ENCODE measurements at regions not wholly inside any gene's neighbourhood (a gene's known extent, or its start where the extent isn't known, plus 50 kb on each side); places are given as distances from the start of the nearest gene placed in this dataset.

DNA sequence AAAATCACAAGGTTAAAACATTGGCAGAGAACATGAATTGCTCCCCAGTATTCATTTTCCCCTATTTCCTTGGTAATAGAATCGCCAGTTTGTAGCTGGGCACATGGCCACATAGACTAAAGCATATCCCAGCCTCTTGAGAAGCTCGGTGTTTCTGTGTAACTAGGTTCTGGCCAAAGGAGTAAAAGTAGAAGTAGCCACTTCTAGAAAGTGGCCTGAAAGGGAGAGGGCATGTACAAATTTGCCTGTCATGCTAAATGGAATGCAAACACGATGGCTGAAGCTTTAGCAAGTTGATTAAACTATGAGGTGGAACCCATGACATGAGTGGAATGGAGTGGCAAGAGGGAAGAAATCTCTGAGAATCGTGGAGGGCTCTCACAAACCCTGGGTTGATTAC lies 173.7 kb upstream of the EGLN3 start:
- no peak for DNase-seq
- Histone ChIP-seq H3K27me3 (ENCODE audit: insufficient read depth, low read depth) (no peaks in the 10 kb centered on the region), H3F3A (ENCODE audit: insufficient read depth, low read depth) (no peaks in the 10 kb centered on the region), H2AFZ (no peak overlapping the region), H3K4me2 (no peak overlapping the region), H3K27ac (no peak overlapping the region), H3K9me3 (ENCODE audit: insufficient read depth, low read depth) (no peaks in the 10 kb centered on the region), H3K9me2 (ENCODE audit: insufficient read depth) (no peaks in the 10 kb centered on the region), H3K79me2 (ENCODE audit: low read depth) (no peaks in the 10 kb centered on the region), H4K20me1 (ENCODE audit: insufficient read depth) (no peaks in the 10 kb centered on the region), H3K4me3 (no peak overlapping the region), H3K36me3 (ENCODE audit: low read depth) (no peaks in the 10 kb centered on the region), H3K4me1 (replicated peaks; ENCODE audit: insufficient read depth) (no peaks in the 10 kb centered on the region)
- ChIA-PET CTCF (no interaction called here), POLR2A (ENCODE audit: unreplicated experiment) (no interaction called here)
- no TSS peak for BruUV-seq (replicated peaks)
- TF ChIP-seq EZH2 (IDR thresholded peaks at IDR 0.05; ENCODE audit: low read depth): no peak
- TF ChIP-seq, protein P1, sequence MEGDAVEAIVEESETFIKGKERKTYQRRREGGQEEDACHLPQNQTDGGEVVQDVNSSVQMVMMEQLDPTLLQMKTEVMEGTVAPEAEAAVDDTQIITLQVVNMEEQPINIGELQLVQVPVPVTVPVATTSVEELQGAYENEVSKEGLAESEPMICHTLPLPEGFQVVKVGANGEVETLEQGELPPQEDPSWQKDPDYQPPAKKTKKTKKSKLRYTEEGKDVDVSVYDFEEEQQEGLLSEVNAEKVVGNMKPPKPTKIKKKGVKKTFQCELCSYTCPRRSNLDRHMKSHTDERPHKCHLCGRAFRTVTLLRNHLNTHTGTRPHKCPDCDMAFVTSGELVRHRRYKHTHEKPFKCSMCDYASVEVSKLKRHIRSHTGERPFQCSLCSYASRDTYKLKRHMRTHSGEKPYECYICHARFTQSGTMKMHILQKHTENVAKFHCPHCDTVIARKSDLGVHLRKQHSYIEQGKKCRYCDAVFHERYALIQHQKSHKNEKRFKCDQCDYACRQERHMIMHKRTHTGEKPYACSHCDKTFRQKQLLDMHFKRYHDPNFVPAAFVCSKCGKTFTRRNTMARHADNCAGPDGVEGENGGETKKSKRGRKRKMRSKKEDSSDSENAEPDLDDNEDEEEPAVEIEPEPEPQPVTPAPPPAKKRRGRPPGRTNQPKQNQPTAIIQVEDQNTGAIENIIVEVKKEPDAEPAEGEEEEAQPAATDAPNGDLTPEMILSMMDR (conservative IDR thresholded peaks at IDR 0.05): no peak
- intact Hi-C loops (cut with micrococcal nuclease; ENCODE audit: unreplicated experiment): no loop called here

DNA sequence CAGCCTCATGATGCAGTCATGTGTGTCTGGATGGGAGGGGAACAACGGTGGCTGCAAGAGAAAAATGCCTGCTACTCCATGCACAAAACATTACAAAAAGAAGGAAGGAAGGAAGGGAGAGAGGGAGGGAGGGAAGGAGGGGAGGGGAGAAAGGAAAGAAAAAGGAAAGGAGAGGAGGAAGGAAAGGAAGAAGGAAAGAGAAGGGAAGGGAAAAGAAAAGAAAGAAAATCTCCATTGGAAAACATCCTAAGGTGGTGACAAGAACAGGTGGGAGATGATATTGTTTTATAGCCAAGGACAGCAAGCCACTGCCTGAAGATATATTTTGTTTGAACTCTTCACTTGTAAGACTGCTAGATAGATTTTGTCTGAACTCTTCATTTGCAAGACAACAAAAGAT lies 171.8 kb upstream of the EGLN3 start:
- no peaks in the 10 kb centered on the region for H3K36me3 ChIP-seq (ENCODE audit: low read depth)
- H3K79me2 ChIP-seq (ENCODE audit: low read depth): no peaks in the 10 kb centered on the region
- H3K4me3 ChIP-seq: no peak overlapping the region
- no peaks in the 10 kb centered on the region for H3F3A ChIP-seq (ENCODE audit: insufficient read depth, low read depth)
- CTCF ChIA-PET: no interaction called here
- BruUV-seq (replicated peaks): no TSS peak
- H3K4me2 ChIP-seq: no peak overlapping the region
- intact Hi-C loops (cut with micrococcal nuclease; ENCODE audit: unreplicated experiment): no loop called here
- H4K20me1 ChIP-seq (ENCODE audit: insufficient read depth): no peaks in the 10 kb centered on the region
- TF ChIP-seq EZH2 (IDR thresholded peaks at IDR 0.05; ENCODE audit: low read depth): no peak
- TF ChIP-seq, protein P1 (conservative IDR thresholded peaks at IDR 0.05): no peak
- POLR2A ChIA-PET (ENCODE audit: unreplicated experiment): no interaction called here
- DNase-seq: no peak
- H3K4me1 ChIP-seq (replicated peaks; ENCODE audit: insufficient read depth): no peaks in the 10 kb centered on the region
- no peak overlapping the region for H2AFZ ChIP-seq
- H3K9me3 ChIP-seq (ENCODE audit: insufficient read depth, low read depth): no peaks in the 10 kb centered on the region
- H3K27me3 ChIP-seq (ENCODE audit: insufficient read depth, low read depth): no peaks in the 10 kb centered on the region
- no peak overlapping the region for H3K27ac ChIP-seq
- H3K9me2 ChIP-seq (ENCODE audit: insufficient read depth): no peaks in the 10 kb centered on the region

DNA sequence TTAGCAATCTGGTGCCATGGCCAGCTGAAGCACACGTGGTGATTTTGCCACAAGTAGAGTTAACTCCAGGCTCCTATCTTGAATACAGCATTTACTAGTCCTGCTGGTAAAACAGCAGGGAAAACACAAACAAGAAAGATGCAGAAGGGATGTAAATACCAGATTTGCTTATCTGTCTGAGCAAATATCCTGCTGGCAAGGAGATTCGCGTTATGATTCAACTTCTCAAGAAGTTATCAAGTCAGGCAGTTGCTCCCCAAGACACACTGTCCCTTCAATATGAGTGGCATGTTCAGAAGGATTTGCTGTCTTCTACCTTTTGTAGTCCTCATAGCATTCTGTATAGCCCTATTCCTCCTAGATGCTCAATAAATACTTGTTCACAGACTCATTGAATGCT lies 171.2 kb upstream of the EGLN3 start:
- H3K4me1 ChIP-seq (replicated peaks; ENCODE audit: insufficient read depth): no peaks in the 10 kb centered on the region
- H3K27ac ChIP-seq: no peak overlapping the region
- no TSS peak for BruUV-seq (replicated peaks)
- H3K9me3 ChIP-seq (ENCODE audit: insufficient read depth, low read depth): no peaks in the 10 kb centered on the region
- H3F3A ChIP-seq (ENCODE audit: insufficient read depth, low read depth): no peaks in the 10 kb centered on the region
- TF ChIP-seq, protein P1 (conservative IDR thresholded peaks at IDR 0.05): no peak
- no peak for TF ChIP-seq EZH2 (IDR thresholded peaks at IDR 0.05; ENCODE audit: low read depth)
- H3K36me3 ChIP-seq (ENCODE audit: low read depth): no peaks in the 10 kb centered on the region
- no peak overlapping the region for H2AFZ ChIP-seq
- ChIA-PET POLR2A (ENCODE audit: unreplicated experiment) (no interaction called here), CTCF (no interaction called here)
- no peak for DNase-seq
- intact Hi-C loops (cut with micrococcal nuclease; ENCODE audit: unreplicated experiment): no loop called here
- no peaks in the 10 kb centered on the region for H3K79me2 ChIP-seq (ENCODE audit: low read depth)
- H3K9me2 ChIP-seq (ENCODE audit: insufficient read depth): no peaks in the 10 kb centered on the region
- no peaks in the 10 kb centered on the region for H3K27me3 ChIP-seq (ENCODE audit: insufficient read depth, low read depth)
- no peak overlapping the region for H3K4me3 ChIP-seq
- H3K4me2 ChIP-seq: no peak overlapping the region
- H4K20me1 ChIP-seq (ENCODE audit: insufficient read depth): no peaks in the 10 kb centered on the region
